Natural killer cell (primary cell): ENCODE measurements at regions not wholly inside any gene's neighbourhood (a gene's known extent, or its start where the extent isn't known, plus 50 kb on each side); places are given as distances from the start of the nearest gene placed in this dataset.

Experiments
- ATAC-seq, 3 donors: fragments of 150-1000 bp in 2 of 3; fragments of 200-7000 bp in 1 of 3; cut with Tn5 transposase; 1 replicate in 1 of 3; 2 replicates in 2 of 3; pipeline ENCODE4 v1.10.0; 2021; ENCODE audit warnings: mild to moderate bottlenecking in 2 of 3, moderate library complexity in 2 of 3
- DNase-seq, 2 donors: peaks; one replicate each; pipeline versions ENCODE4 v3.0.0 to v3.0.0-alpha.2; 2013 to 2021; ENCODE audit warnings: mixed read lengths in 1 of 2
- H3K27ac ChIP-seq: one replicate; pipeline ENCODE4 v1.5.1; 2013; ENCODE audit warnings: mild to moderate bottlenecking, low read length
- H3K27me3 ChIP-seq: one replicate; pipeline ENCODE4 v1.6.1; 2013; ENCODE audit warnings: low read length; ENCODE audit not compliant: control insufficient read depth, insufficient read depth
- H3K36me3 ChIP-seq: one replicate; pipeline ENCODE4 v1.6.1; 2013; ENCODE audit warnings: low read length; ENCODE audit not compliant: control insufficient read depth, insufficient read depth
- H3K4me1 ChIP-seq: one replicate; pipeline ENCODE4 v1.6.1; 2013; ENCODE audit warnings: low read length; ENCODE audit not compliant: control insufficient read depth, insufficient read depth
- H3K4me3 ChIP-seq: one replicate; pipeline ENCODE4 v1.5.1; 2013; ENCODE audit warnings: low read length
- H3K9me3 ChIP-seq: one replicate; pipeline ENCODE4 v1.6.1; 2013; ENCODE audit warnings: low read length; ENCODE audit not compliant: control insufficient read depth, insufficient read depth
- H3K27ac Mint-ChIP-seq, 2 donors: one replicate each; pipeline ENCODE4 v1.8.0; 2022; ENCODE audit warnings: mild to moderate bottlenecking in 2 of 2, mixed read lengths in 2 of 2, moderate library complexity in 1 of 2
- H3K27me3 Mint-ChIP-seq, 2 donors: one replicate each; pipeline ENCODE4 v1.8.0; 2022; ENCODE audit warnings: low read depth in 2 of 2, mixed read lengths in 2 of 2
- H3K36me3 Mint-ChIP-seq: one replicate; pipeline ENCODE4 v1.8.0; 2022; ENCODE audit warnings: mixed read lengths
- H3K4me1 Mint-ChIP-seq, 2 donors: one replicate each; pipeline ENCODE4 v1.8.0; 2022; ENCODE audit warnings: mixed read lengths in 2 of 2
- H3K4me3 Mint-ChIP-seq: one replicate; pipeline ENCODE4 v1.8.0; 2022; ENCODE audit warnings: mild to moderate bottlenecking, moderate library complexity, mixed read lengths
- H3K9me3 Mint-ChIP-seq, 2 donors: one replicate each; pipeline ENCODE4 v1.8.0; 2022; ENCODE audit warnings: mixed read lengths in 2 of 2
- CTCF ChIP-seq: fragments of 200-600 bp; IDR thresholded peaks from one replicate; pipeline ENCODE4 v1.8.0; 2022; ENCODE audit warnings: antibody characterized with exemption
- WGBS: methylation state at CpG from one replicate; pipeline ENCODE4 v1.1.7; 2013; ENCODE audit warnings: missing lambda C conversion rate; ENCODE audit not compliant: insufficient coverage; 5-methylcytosine and 5-hydroxymethylcytosine counted together
- intact Hi-C: fragments of 100-400 bp; cut with micrococcal nuclease; formaldehyde crosslinking; loops from one replicate; pipeline ENCODE4 v1.14.2; 2022

- ATAC-seq (no peak), DNase-seq (no peak)
- no peak for TF ChIP-seq CTCF
- Mint-ChIP-seq H3K27me3 (no peaks in the 10 kb centered on the region), H3K9me3 (peaks cover 11 to 20% of the 10 kb centered on the region in 2 donors), H3K36me3 (no peaks in the 10 kb centered on the region), H3K4me1 (no peaks in the 10 kb centered on the region), H3K27ac (no peak overlapping the region), H3K4me3 (no peak overlapping the region)
- intact Hi-C loops = no loop called here
- Histone ChIP-seq H3K9me3 (no peaks in the 10 kb centered on the region), H3K27me3 (no peaks in the 10 kb centered on the region), H3K4me1 (no peaks in the 10 kb centered on the region), H3K27ac (no peak overlapping the region), H3K36me3 (no peaks in the 10 kb centered on the region), H3K4me3 (no peak overlapping the region)
- WGBS = 58% methylated on average over 2 of the region's 2 CpGs
These were observed 215.9 kb upstream of the LRRC3B start for GRCh38 chr3:26406636-26407035.

- Mint-ChIP-seq H3K27me3 (no peaks in the 10 kb centered on the region), H3K4me1 (no peaks in the 10 kb centered on the region), H3K4me3 (no peak overlapping the region), H3K27ac (no peak overlapping the region), H3K36me3 (peaks cover 12% of the 10 kb centered on the region), H3K9me3 (peaks cover 18 to 19% of the 10 kb centered on the region in 2 donors)
- ATAC-seq = no peak
- Histone ChIP-seq H3K36me3 (no peaks in the 10 kb centered on the region), H3K27me3 (no peaks in the 10 kb centered on the region), H3K4me1 (no peaks in the 10 kb centered on the region), H3K27ac (no peak overlapping the region), H3K9me3 (peaks cover 4% of the 10 kb centered on the region), H3K4me3 (no peak overlapping the region)
- intact Hi-C loops = no loop called here
- DNase-seq = no peak
- TF ChIP-seq CTCF = no peak
These were observed 204.0 kb upstream of the LRRC3B start for GRCh38 chr3:26418553-26418952.

GRCh38 chr3:26422415-26422814 is 200.2 kb upstream of the LRRC3B start:
- H3K4me1 Mint-ChIP-seq = no peaks in the 10 kb centered on the region
- DNase-seq = no peak
- H3K4me3 Mint-ChIP-seq = no peak overlapping the region
- Histone ChIP-seq H3K4me1 (no peaks in the 10 kb centered on the region), H3K27me3 (no peaks in the 10 kb centered on the region), H3K27ac (no peak overlapping the region), H3K9me3 (peaks cover 4% of the 10 kb centered on the region), H3K36me3 (no peaks in the 10 kb centered on the region), H3K4me3 (no peak overlapping the region)
- 89% methylated on average over 2 of the region's 2 CpGs for WGBS
- ATAC-seq = no peak
- H3K36me3 Mint-ChIP-seq = no peaks in the 10 kb centered on the region
- no peaks in the 10 kb centered on the region for H3K27me3 Mint-ChIP-seq
- no peak for TF ChIP-seq CTCF
- H3K27ac Mint-ChIP-seq = no peak overlapping the region
- intact Hi-C loops = no loop called here
- H3K9me3 Mint-ChIP-seq = peaks cover 13 to 15% of the 10 kb centered on the region in 2 donors

GRCh38 chr3:26425076-26425475 is 197.5 kb upstream of the LRRC3B start:
- no peak overlapping the region for H3K27ac Mint-ChIP-seq
- Histone ChIP-seq H3K36me3 (no peaks in the 10 kb centered on the region), H3K27ac (no peak overlapping the region), H3K9me3 (peaks cover 4% of the 10 kb centered on the region), H3K27me3 (no peaks in the 10 kb centered on the region), H3K4me3 (no peak overlapping the region), H3K4me1 (no peaks in the 10 kb centered on the region)
- intact Hi-C loops = no loop called here
- no peaks in the 10 kb centered on the region for H3K4me1 Mint-ChIP-seq
- TF ChIP-seq CTCF = no peak
- H3K4me3 Mint-ChIP-seq = no peak overlapping the region
- DNase-seq = no peak
- H3K9me3 Mint-ChIP-seq = peaks cover 17 to 18% of the 10 kb centered on the region in 2 donors
- no peaks in the 10 kb centered on the region for H3K36me3 Mint-ChIP-seq
- no peak for ATAC-seq
- 83% methylated on average over 1 of the region's 3 CpGs for WGBS
- no peaks in the 10 kb centered on the region for H3K27me3 Mint-ChIP-seq
